Neuronal stem cell (in vitro differentiated cells): ENCODE measurements at regions not wholly inside any gene's neighbourhood (a gene's known extent, or its start where the extent isn't known, plus 50 kb on each side); places are given as distances from the start of the nearest gene placed in this dataset.

Source experiments
- DNase-seq: peaks from one replicate; pipeline ENCODE4 v3.0.0-alpha.2; 2013; ENCODE audit warnings: low spot score
- H2AFZ ChIP-seq: one replicate; pipeline ENCODE4 v1.6.1; 2013; ENCODE audit warnings: mild to moderate bottlenecking, low read length, inconsistent platforms
- H2AK5ac ChIP-seq: 2 replicates; pipeline ENCODE4 v1.6.1; 2013; ENCODE audit warnings: low read depth, mild to moderate bottlenecking, inconsistent platforms, low read length, moderate library complexity, mixed read lengths
- H2BK120ac ChIP-seq: 2 replicates; pipeline ENCODE4 v1.6.1; 2013; ENCODE audit warnings: low read depth, mild to moderate bottlenecking, inconsistent platforms, low read length, moderate library complexity, mixed read lengths
- H2BK12ac ChIP-seq: one replicate; pipeline ENCODE4 v1.6.1; 2013; ENCODE audit warnings: low read length, inconsistent platforms
- H2BK15ac ChIP-seq: 2 replicates; pipeline ENCODE4 v1.6.1; 2013; ENCODE audit warnings: mild to moderate bottlenecking, low read length, inconsistent platforms, mixed read lengths
- H2BK5ac ChIP-seq: one replicate; pipeline ENCODE4 v1.6.1; 2013; ENCODE audit warnings: inconsistent platforms, mild to moderate bottlenecking, low read length, moderate library complexity
- H3K14ac ChIP-seq: one replicate; pipeline ENCODE4 v1.6.1; 2013; ENCODE audit warnings: low read length, inconsistent platforms
- H3K18ac ChIP-seq: 2 replicates; pipeline ENCODE4 v1.6.1; 2013; ENCODE audit warnings: low read length, inconsistent platforms
- H3K23ac ChIP-seq: 2 replicates; pipeline ENCODE4 v1.6.1; 2013; ENCODE audit warnings: low read depth, mild to moderate bottlenecking, mixed read lengths, low read length, inconsistent platforms; ENCODE audit not compliant: poor library complexity
- H3K27ac ChIP-seq: replicated peaks from 3 replicates; pipeline ENCODE4 v1.5.1; 2013; ENCODE audit warnings: low read length, inconsistent platforms
- H3K27me3 ChIP-seq, 3 experiments: 2 replicates each; pipeline ENCODE4 v1.6.1; 2013; ENCODE audit warnings: low read length in 3 of 3, mild to moderate bottlenecking in 2 of 3, inconsistent platforms in 1 of 3, low read depth in 1 of 3, mixed read lengths in 1 of 3, moderate library complexity in 1 of 3; ENCODE audit not compliant: control insufficient read depth in 3 of 3, insufficient read depth in 3 of 3
- H3K36me3 ChIP-seq, 2 donors: replicated peaks in 1 of 2; 2 replicates each; pipeline ENCODE4 v1.6.1; 2013; ENCODE audit warnings: low read length in 2 of 2; ENCODE audit not compliant: control insufficient read depth in 2 of 2, insufficient read depth in 2 of 2
- H3K4ac ChIP-seq: 2 replicates; pipeline ENCODE4 v1.6.1; 2013; ENCODE audit warnings: inconsistent platforms, mild to moderate bottlenecking, low read length, moderate library complexity
- H3K4me1 ChIP-seq, 2 donors: 1 replicate in 1 of 2; 2 replicates in 1 of 2; pipeline ENCODE4 v1.6.1; 2013; ENCODE audit warnings: low read length in 2 of 2, low read depth in 1 of 2; ENCODE audit not compliant: control insufficient read depth in 2 of 2, insufficient read depth in 1 of 2
- H3K4me2 ChIP-seq: one replicate; pipeline ENCODE4 v1.6.1; 2013; ENCODE audit warnings: mild to moderate bottlenecking, low read length, inconsistent platforms; ENCODE audit not compliant: insufficient read depth, poor library complexity, severe bottlenecking
- H3K4me3 ChIP-seq, 2 donors: 2 replicates each; pipeline ENCODE4 v1.5.1; 2013; ENCODE audit warnings: low read length in 2 of 2, mild to moderate bottlenecking in 2 of 2, inconsistent platforms in 1 of 2, moderate library complexity in 1 of 2
- H3K79me1 ChIP-seq: one replicate; pipeline ENCODE4 v1.6.1; 2013; ENCODE audit warnings: low read depth, mild to moderate bottlenecking, inconsistent platforms, low read length, moderate library complexity
- H3K9ac ChIP-seq: one replicate; pipeline ENCODE4 v1.6.1; 2013; ENCODE audit warnings: mild to moderate bottlenecking, low read depth, low read length, inconsistent platforms; ENCODE audit not compliant: poor library complexity
- H3K9me3 ChIP-seq, 2 donors: replicated peaks in 1 of 2; 2 replicates each; pipeline versions ENCODE3 to v1.6.1; 2013; ENCODE audit warnings: low read length in 2 of 2, mild to moderate bottlenecking in 2 of 2, inconsistent platforms in 1 of 2, low read depth in 1 of 2, mixed read lengths in 1 of 2, moderate library complexity in 1 of 2; ENCODE audit not compliant: control insufficient read depth in 2 of 2, insufficient read depth in 1 of 2
- H4K8ac ChIP-seq: one replicate; pipeline ENCODE4 v1.6.1; 2013; ENCODE audit warnings: low read depth, mild to moderate bottlenecking, inconsistent platforms, low read length, moderate library complexity
- H4K91ac ChIP-seq: one replicate; pipeline ENCODE4 v1.6.1; 2013; ENCODE audit warnings: low read length, low read depth, mild to moderate bottlenecking, inconsistent platforms; ENCODE audit not compliant: poor library complexity
- WGBS, 2 donors: extraction: QIAGEN DNeasy Blood & Tissue Kit; methylation state at CpG; one replicate each; pipeline ENCODE4 v1.1.7; 2013; ENCODE audit warnings: missing lambda C conversion rate in 2 of 2, mixed read lengths in 1 of 2; ENCODE audit not compliant: insufficient read length in 2 of 2, insufficient replicate concordance in 1 of 2; ENCODE audit errors: extremely low coverage in 2 of 2; 5-methylcytosine and 5-hydroxymethylcytosine counted together

- no peak overlapping the region for H2AK5ac ChIP-seq
- H2BK12ac ChIP-seq, result no peak overlapping the region
- no peaks in the 10 kb centered on the region for H3K27me3 ChIP-seq
- H3K9me3 ChIP-seq, result no peaks in the 10 kb centered on the region
- no CpG with 5 or more reads among the region's 1 CpG for WGBS, 2 donors
- H2BK15ac ChIP-seq, result no peak overlapping the region
- H3K18ac ChIP-seq, result no peak overlapping the region
- no peak overlapping the region for H2BK5ac ChIP-seq
- no peak overlapping the region for H3K23ac ChIP-seq
- H4K8ac ChIP-seq, result no peak overlapping the region
- no peak overlapping the region for H3K14ac ChIP-seq
- H3K9ac ChIP-seq, result no peak overlapping the region
- H3K27ac ChIP-seq, result no peak overlapping the region
- no peaks in the 10 kb centered on the region for H3K36me3 ChIP-seq
- no peak overlapping the region for H3K4ac ChIP-seq
- H3K4me3 ChIP-seq, result no peak overlapping the region
- no peak overlapping the region for H2BK120ac ChIP-seq
- no peaks in the 10 kb centered on the region for H3K4me1 ChIP-seq
- no peak overlapping the region for H4K91ac ChIP-seq
- H3K4me2 ChIP-seq, result no peak overlapping the region
- no peaks in the 10 kb centered on the region for H3K79me1 ChIP-seq
- no peak for DNase-seq
- H2AFZ ChIP-seq, result no peak overlapping the region
Measured at GRCh38 chr2:82289446-82289845, 1984.9 kb upstream of the LRRTM1 start.

- Histone ChIP-seq H3K4me1 (no peaks in the 10 kb centered on the region), H3K9me3 (no peaks in the 10 kb centered on the region), H3K23ac (no peak overlapping the region), H3K79me1 (no peaks in the 10 kb centered on the region), H3K4me3 (no peak overlapping the region), H4K91ac (no peak overlapping the region), H3K27ac (no peak overlapping the region), H2BK120ac (no peak overlapping the region), H4K8ac (no peak overlapping the region), H3K27me3 (no peaks in the 10 kb centered on the region), H2BK15ac (no peak overlapping the region), H3K9ac (no peak overlapping the region), H2BK5ac (no peak overlapping the region), H3K36me3 (no peaks in the 10 kb centered on the region), H2AK5ac (no peak overlapping the region), H3K14ac (no peak overlapping the region), H3K18ac (no peak overlapping the region), H3K4ac (no peak overlapping the region), H2AFZ (no peak overlapping the region), H2BK12ac (no peak overlapping the region), H3K4me2 (no peak overlapping the region)
- no peak for DNase-seq
- no CpG with 5 or more reads among the region's 2 CpGs for WGBS, 2 donors
Measured at GRCh38 chr2:82283075-82283474, 1978.5 kb upstream of the LRRTM1 start.

GRCh38 chr2:82282111-82282882, 1977.7 kb upstream of the LRRTM1 start:
- Histone ChIP-seq H2BK15ac (no peak overlapping the region), H3K4me1 (no peaks in the 10 kb centered on the region), H3K4me3 (peak overlapping the region in 1 of 2 donors; percentile 5), H3K27me3 (no peaks in the 10 kb centered on the region), H3K27ac (no peak overlapping the region), H4K91ac (no peak overlapping the region), H3K14ac (no peak overlapping the region), H3K23ac (no peak overlapping the region), H3K36me3 (no peaks in the 10 kb centered on the region), H3K79me1 (no peaks in the 10 kb centered on the region), H2BK5ac (no peak overlapping the region), H4K8ac (no peak overlapping the region), H3K9me3 (no peaks in the 10 kb centered on the region), H3K9ac (peak overlapping the region; percentile 9), H2BK12ac (peak overlapping the region; percentile 43), H2AFZ (no peak overlapping the region), H3K4ac (no peak overlapping the region), H3K18ac (no peak overlapping the region), H2AK5ac (no peak overlapping the region), H3K4me2 (no peak overlapping the region), H2BK120ac (no peak overlapping the region)
- DNase-seq, result no peak
- no CpG with 5 or more reads among the region's 16 CpGs for WGBS, 2 donors

DNA sequence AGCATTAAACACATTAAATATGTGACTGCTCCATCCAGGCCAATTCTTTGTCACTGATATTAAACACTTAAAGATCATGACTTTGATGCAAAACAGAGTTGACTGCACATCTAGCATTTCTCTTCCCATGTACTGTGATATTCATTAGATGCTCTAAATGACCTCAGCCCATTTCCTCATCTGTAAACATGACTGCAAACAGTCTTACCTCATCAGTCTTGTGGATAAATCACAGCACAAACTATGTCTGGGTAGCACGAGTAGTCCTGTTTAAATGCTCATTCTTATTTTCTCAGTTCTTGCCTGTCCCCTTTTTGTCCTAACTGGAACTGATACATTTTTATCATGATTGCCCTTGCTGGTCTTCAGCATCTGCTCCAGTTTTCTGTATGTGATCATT, 1974.8 kb upstream of the LRRTM1 start:
- Histone ChIP-seq H3K4me1 (no peaks in the 10 kb centered on the region), H3K36me3 (no peaks in the 10 kb centered on the region), H3K9ac (no peak overlapping the region), H2AFZ (no peak overlapping the region), H3K4me3 (no peak overlapping the region), H4K8ac (no peak overlapping the region), H3K23ac (no peak overlapping the region), H2AK5ac (no peak overlapping the region), H3K18ac (no peak overlapping the region), H2BK12ac (no peak overlapping the region), H3K14ac (no peak overlapping the region), H3K9me3 (no peaks in the 10 kb centered on the region), H2BK120ac (no peak overlapping the region), H3K4me2 (no peak overlapping the region), H4K91ac (no peak overlapping the region), H3K27ac (no peak overlapping the region), H2BK15ac (no peak overlapping the region), H3K79me1 (no peaks in the 10 kb centered on the region), H2BK5ac (no peak overlapping the region), H3K27me3 (no peaks in the 10 kb centered on the region), H3K4ac (no peak overlapping the region)
- DNase-seq, result no peak
- no CpG with 5 or more reads among the region's 1 CpG for WGBS, 2 donors
